ENCODE measurements at regions not wholly inside any gene's neighbourhood (a gene's known extent, or its start where the extent isn't known, plus 50 kb on each side); places are given as distances from the start of the nearest gene placed in this dataset.
A peak's percentile ranks its signal among the peaks of the same experiment; 100 is the strongest.

DNA sequence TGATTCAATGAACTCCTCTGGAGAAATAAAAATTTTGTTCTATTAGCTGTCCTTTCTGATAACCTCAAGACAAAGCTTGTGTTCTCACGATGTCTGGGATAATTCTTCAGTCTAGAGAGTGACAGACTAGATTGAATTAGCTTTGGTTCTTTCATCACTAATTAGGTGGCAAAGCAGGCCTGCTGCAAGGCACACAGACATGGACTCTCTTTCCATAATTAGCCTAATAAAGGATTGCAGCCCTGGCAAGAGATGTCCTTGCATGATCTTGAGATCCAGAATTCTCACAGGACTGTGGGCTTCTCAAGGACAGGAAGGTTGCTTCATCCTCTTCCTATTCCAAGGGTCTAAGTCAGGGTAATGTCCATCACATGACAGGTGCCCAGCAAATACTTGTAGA, 245.6 kb upstream of the ZC3H12C start:
- no peak overlapping the region for H3K4me3 Mint-ChIP-seq (ENCODE audit: low read depth)
- peaks cover 3% of the 10 kb centered on the region for H3K4me1 Mint-ChIP-seq (ENCODE audit: low read depth)
- no peaks in the 10 kb centered on the region for H3K36me3 Mint-ChIP-seq (ENCODE audit: insufficient read depth)
- DNase-seq (ENCODE audit: low spot score, unreplicated experiment), result no peak
- no peaks in the 10 kb centered on the region for H3K27me3 Mint-ChIP-seq
- TF ChIP-seq, protein P1, sequence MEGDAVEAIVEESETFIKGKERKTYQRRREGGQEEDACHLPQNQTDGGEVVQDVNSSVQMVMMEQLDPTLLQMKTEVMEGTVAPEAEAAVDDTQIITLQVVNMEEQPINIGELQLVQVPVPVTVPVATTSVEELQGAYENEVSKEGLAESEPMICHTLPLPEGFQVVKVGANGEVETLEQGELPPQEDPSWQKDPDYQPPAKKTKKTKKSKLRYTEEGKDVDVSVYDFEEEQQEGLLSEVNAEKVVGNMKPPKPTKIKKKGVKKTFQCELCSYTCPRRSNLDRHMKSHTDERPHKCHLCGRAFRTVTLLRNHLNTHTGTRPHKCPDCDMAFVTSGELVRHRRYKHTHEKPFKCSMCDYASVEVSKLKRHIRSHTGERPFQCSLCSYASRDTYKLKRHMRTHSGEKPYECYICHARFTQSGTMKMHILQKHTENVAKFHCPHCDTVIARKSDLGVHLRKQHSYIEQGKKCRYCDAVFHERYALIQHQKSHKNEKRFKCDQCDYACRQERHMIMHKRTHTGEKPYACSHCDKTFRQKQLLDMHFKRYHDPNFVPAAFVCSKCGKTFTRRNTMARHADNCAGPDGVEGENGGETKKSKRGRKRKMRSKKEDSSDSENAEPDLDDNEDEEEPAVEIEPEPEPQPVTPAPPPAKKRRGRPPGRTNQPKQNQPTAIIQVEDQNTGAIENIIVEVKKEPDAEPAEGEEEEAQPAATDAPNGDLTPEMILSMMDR (IDR thresholded peaks at IDR 0.05; ENCODE audit: unreplicated experiment), result no peak
- H3K27ac Mint-ChIP-seq, result no peak overlapping the region
- no peaks in the 10 kb centered on the region for H3K9me3 Mint-ChIP-seq (ENCODE audit: low read depth)

DNA sequence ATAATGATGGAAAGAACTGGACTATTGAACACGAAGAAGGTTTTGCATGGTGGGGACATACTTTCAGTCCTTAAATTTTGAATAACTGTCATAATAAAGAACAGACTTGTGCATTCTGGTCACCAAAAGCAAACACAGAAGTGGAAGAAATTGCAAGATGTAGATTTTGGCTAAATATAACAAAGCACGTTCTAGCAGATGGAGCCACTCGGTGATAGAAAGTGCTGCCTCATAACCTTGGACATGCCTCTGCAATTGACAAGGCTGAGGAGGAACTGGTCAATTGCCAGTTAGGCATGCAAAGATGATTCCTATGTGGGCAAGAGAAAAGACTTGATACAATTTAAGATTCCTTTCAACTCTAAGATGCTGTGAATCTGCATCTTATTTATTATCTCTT, 244.1 kb upstream of the ZC3H12C start:
- Mint-ChIP-seq H3K4me3 (ENCODE audit: low read depth) (no peak overlapping the region), H3K27ac (no peak overlapping the region), H3K27me3 (no peaks in the 10 kb centered on the region), H3K36me3 (ENCODE audit: insufficient read depth) (no peaks in the 10 kb centered on the region), H3K4me1 (ENCODE audit: low read depth) (peaks cover 3% of the 10 kb centered on the region), H3K9me3 (ENCODE audit: low read depth) (no peaks in the 10 kb centered on the region)
- DNase-seq (ENCODE audit: low spot score, unreplicated experiment), result no peak
- TF ChIP-seq, protein P1 (IDR thresholded peaks at IDR 0.05; ENCODE audit: unreplicated experiment), result no peak

DNA sequence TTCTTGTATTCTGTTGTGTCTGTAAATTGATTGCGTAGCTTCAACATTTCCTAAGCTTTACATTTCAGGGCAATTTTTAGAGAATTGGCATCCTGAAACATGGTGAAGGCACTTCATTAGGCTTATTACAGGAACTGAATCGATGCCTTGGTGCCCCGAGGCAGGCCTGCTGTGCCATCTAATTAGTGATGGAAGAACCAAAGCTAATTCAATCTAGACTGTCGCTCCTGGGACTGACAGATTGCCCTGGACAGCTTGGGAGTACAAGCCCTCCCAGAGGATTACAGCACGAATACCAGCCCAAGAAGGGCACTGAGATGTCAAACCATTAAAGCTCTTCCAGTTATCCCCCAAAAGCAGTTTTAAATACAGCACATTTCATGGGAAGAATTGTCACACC, 243.2 kb upstream of the ZC3H12C start:
- Mint-ChIP-seq H3K36me3 (ENCODE audit: insufficient read depth) (no peaks in the 10 kb centered on the region), H3K9me3 (ENCODE audit: low read depth) (no peaks in the 10 kb centered on the region), H3K27me3 (no peaks in the 10 kb centered on the region), H3K4me3 (ENCODE audit: low read depth) (no peak overlapping the region), H3K27ac (no peak overlapping the region), H3K4me1 (ENCODE audit: low read depth) (peaks cover 3% of the 10 kb centered on the region)
- DNase-seq (ENCODE audit: low spot score, unreplicated experiment), result no peak
- TF ChIP-seq, protein P1 (IDR thresholded peaks at IDR 0.05; ENCODE audit: unreplicated experiment), result no peak

GRCh38 chr11:109851780-109852390, 241.3 kb upstream of the ZC3H12C start:
- TF ChIP-seq, protein P1 (IDR thresholded peaks at IDR 0.05; ENCODE audit: unreplicated experiment), result no peak
- Mint-ChIP-seq H3K27me3 (no peaks in the 10 kb centered on the region), H3K4me3 (ENCODE audit: low read depth) (no peak overlapping the region), H3K9me3 (ENCODE audit: low read depth) (no peaks in the 10 kb centered on the region), H3K4me1 (ENCODE audit: low read depth) (peaks cover 2% of the 10 kb centered on the region), H3K27ac (no peak overlapping the region), H3K36me3 (ENCODE audit: insufficient read depth) (no peaks in the 10 kb centered on the region)
- DNase-seq (ENCODE audit: low spot score, unreplicated experiment), result no peak

DNA sequence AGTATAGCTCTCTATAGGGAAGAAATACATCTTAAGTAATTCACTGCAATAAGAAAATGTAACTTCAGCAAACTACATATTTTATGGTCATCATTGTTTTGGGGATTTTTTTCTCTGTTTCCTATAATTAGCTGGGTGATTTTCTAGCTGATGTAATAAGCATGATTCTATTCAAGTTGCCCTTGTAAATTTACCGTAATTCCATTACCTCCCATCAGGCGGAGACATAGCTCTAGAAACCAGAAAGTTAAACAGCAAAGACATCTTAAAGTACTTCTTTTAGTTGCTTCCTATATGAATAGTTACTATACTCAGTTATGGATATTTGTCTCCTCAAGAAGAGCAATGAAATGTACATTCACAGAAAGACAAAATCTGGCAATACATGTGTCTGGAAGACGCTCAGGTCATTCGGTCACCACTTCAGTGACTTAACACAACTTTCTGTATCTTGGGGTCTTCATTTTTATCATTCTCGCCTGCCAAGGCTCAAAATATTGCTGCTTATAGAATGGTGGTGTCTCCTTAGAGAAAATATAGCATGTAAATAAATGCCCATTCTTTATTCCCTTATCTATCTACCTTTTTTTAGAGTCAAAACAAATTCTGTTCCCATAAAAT, 239.9 kb upstream of the ZC3H12C start:
- no peaks in the 10 kb centered on the region for H3K4me1 Mint-ChIP-seq (ENCODE audit: low read depth)
- H3K27ac Mint-ChIP-seq, result no peak overlapping the region
- TF ChIP-seq, protein P1 (IDR thresholded peaks at IDR 0.05; ENCODE audit: unreplicated experiment), result peak; percentile 65
- H3K4me3 Mint-ChIP-seq (ENCODE audit: low read depth), result no peak overlapping the region
- H3K9me3 Mint-ChIP-seq (ENCODE audit: low read depth), result no peaks in the 10 kb centered on the region
- no peak for DNase-seq (ENCODE audit: low spot score, unreplicated experiment)
- no peaks in the 10 kb centered on the region for H3K36me3 Mint-ChIP-seq (ENCODE audit: insufficient read depth)
- H3K27me3 Mint-ChIP-seq, result no peaks in the 10 kb centered on the region
